ENCODE measurements at regions not wholly inside any gene's neighbourhood (a gene's known extent, or its start where the extent isn't known, plus 50 kb on each side); places are given as distances from the start of the nearest gene placed in this dataset.
"Not testable (repeated sequence)": the region's sequence is repeated elsewhere in the genome, so short reads cannot be mapped to it uniquely, and the experiment has no call there.

GRCh38 chr5:176748967-176749935 lies 61.1 kb upstream of the UNC5A start:
- no peak for DNase-seq

DNA sequence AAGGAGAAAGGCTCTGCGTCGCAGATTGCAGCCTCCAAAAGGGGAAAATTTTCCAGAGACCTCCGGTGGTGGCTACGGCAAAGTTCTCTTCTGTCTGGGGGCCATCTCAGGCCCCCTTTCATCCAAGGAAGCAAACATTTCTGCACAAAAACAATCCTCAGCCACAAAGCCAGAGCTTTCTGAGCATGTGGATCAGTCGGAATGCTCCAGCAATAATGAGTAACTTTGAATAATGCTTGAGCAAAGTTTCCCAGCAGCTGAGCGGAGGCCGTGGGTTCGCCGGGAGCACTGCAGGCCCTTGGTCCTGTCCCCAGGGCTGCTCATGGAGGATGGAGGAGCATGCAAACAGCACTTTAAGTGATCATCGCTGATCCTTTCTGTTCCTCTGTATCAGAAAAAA lies 60.2 kb upstream of the UNC5A start:
- DNase-seq, result no peak

GRCh38 chr5:176754376-176754973 lies 55.9 kb upstream of the UNC5A start:
- DNase-seq, result no peak

DNA sequence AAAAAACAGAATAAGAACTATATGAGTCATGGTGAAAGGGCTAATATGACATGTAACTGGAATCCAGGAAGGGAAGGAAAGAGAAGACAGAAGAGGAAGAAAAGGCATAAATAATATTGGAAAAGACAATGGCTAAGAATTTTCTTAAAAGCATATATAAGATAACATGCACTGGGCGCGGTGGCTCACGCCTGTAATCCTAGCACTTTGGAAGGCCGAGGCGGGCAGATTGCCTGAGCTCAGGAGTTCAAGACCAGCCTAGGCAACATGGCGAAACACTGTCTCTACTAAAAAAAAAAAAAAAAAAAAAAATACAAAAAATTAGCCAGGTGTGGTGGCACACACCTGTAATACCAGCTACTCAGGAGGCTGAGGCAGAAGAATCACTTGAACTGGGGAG lies 54.8 kb upstream of the UNC5A start:
- DNase-seq, result not testable (repeated sequence)

GRCh38 chr5:176757569-176757968 lies 52.8 kb upstream of the UNC5A start:
- not testable (repeated sequence) for DNase-seq
